Inflammatory macrophage (primary cell): ENCODE measurements at regions not wholly inside any gene's neighbourhood (a gene's known extent, or its start where the extent isn't known, plus 50 kb on each side); places are given as distances from the start of the nearest gene placed in this dataset.
"Not testable (repeated sequence)": the region's sequence is repeated elsewhere in the genome, so short reads cannot be mapped to it uniquely, and the experiment has no call there.

Experiments
- DNase-seq, 2 donors: peaks; one replicate each; pipeline ENCODE4 v3.0.0-alpha.2; 2020 to 2022

DNA sequence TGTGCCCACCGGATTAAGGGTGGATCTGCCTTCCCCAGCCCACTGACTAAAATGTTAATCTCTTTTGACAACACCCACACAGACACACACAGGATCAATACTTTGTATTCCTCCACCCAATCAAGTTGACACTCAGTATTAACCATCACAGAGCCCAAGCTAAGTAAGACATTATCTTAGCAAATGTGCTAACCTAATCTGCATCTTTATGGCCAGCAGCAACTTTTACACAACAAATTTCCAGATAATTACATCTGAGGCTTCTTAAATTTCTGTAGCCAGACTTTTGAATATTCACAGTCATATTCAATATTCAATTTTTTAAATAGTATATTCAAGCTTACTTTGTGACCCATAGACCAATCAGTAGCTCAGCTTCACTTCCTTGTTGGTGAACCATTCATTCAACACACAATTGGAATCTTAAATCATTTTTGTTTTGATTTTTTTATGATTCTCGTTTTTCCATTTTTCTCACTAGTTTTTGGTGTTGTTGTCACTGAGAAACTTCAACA is 594.2 kb downstream of the IPMK start:
- DNase-seq: no peak

- no peak for DNase-seq
Measured at GRCh38 chr10:57664815-57665214, 602.9 kb downstream of the IPMK start.

DNA sequence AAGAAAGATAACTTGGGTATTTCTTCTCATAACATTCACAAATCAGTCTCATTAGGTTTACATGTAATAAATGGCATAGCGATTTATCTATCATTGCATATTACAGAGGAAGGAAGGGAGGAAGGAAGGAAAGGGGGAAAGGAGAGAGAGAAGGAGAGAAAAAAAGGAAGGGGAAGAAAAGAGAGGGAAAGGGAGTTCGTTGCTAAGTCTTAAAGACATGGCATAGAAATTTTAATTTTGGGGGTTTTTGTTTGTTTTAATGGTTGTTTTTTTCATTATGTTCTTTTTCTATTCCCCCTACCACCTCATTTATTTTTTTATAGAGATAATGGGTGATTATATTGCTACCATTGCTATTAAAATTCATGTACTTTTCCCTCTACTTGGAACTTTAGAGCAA is 604.3 kb downstream of the IPMK start:
- no peak for DNase-seq

- DNase-seq: no peak
Measured at GRCh38 chr10:57661206-57661605, 606.5 kb downstream of the IPMK start.

- peak; percentile 47 to 63 for DNase-seq
Measured at GRCh38 chr10:57657164-57657765, 610.4 kb downstream of the IPMK start.

DNA sequence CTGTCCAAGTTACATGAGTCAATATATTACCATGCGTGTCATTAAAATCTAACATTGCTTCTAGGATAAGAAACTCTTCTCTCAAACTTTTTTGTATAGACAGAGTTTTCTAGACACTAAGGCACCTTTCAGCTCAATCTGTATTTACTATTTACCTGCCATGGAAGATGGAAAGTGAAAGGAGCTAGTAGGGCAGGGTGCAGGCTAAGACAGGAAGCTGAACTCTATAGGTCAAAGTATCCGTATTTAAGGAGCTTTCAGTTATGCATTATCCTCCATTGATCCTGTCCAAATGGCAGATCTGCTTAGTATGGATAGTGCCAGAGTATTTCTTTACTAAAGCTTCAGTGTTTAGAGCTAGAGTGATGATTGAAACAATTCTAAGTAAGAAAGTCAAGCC is 612.8 kb downstream of the IPMK start:
- DNase-seq: no peak

DNA sequence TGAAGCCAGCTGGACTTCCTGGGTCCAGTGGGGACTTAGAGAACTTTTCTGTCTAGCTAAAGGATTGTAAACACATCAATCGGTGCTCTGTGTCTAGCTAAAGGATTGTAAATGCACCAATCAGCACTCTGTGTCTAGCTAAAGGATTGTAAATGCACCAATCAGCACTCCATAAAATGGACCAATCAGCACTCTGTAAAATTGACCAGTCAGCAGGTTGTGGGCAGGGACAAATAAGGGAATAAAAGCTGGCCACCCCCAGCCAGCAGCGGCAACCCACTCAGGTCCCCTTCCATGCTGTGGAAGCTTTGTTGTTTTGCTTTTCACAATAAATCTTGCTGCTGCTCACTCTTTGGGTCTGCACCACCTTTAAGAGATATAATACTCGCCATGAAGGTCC is 622.6 kb downstream of the IPMK start:
- DNase-seq: not testable (repeated sequence)

- DNase-seq: no peak
Measured at GRCh38 chr10:57638411-57638810, 629.3 kb downstream of the IPMK start.

- DNase-seq: no peak
Measured at GRCh38 chr10:57628592-57629284, 639.0 kb downstream of the IPMK start.

DNA sequence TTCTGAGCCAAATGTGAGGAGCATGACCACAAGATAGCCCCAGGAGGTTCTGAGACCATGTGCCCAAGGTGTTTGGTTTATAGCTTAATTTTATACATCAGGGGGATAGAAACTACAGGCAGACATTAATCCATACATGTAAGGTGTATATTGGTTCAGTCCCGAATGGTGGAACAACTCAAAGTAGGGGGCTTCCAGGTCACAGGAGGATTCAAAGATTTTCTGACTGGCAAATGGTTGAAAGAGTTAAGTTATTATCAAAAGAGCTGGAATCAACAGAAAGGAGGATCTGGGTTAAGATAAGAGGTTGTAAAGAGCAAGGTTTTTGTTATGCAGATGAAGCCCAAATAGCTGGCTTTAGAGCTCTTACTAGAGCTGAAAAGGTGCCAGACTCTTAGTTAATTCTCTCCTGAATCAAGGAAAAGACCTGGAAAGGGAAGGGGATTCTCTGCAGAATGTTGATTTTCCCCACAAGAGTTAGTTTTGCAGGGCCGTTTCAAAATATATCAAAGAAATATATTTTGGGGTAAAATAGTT is 640.0 kb downstream of the IPMK start:
- DNase-seq: no peak

DNA sequence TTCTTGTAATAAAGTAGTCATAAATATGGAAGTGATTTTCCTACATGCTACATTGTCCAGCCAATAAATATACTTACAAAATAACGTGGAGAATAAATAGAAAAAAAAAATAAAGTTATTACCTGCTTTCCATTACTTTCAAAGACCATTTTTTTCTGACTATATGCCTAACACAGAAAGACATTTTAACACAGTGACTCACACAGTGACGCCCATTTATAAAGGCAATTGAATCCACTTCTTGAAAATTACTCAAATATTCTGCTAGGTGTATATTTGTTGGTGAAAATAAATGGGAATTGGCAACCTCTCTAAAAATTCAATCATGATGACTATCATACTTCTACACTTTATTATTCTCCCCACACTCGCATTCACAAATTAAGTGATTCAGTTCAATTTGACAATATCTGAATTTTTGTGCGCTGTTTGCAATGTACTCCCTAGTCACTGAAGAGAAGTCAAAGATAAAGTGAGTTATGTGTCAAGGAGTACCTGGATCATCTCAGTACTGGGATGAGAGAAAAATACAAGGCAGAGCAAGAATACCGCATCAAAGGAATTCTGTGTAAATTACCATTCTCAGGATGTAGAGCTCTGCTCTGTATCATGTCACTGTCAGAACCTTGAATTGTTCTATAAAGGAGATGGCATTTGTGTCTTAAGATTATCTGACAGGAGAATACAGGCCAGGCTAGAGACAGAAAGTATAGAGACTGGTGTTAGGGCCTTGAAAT is 642.7 kb downstream of the IPMK start:
- DNase-seq: no peak

GRCh38 chr10:57624066-57624465 is 643.6 kb downstream of the IPMK start:
- no peak for DNase-seq

DNA sequence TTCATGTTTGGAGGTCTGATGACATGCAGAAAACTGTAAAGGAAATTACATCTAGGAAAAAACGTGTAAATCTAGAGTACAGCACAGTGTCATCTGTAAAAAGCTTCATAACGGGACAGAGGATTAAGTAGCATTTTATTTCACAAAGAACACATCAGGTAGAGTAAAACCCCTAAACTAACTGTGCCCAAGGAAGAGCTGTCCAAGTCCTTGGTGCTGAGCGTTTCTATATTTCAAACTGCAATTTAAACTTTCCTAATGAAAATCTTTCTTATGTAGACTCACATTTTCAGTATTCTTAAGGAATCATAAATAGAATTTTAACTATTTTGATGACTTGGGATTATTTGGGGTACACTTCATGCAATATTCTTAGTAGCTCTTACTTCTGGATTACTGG is 646.2 kb downstream of the IPMK start:
- no peak for DNase-seq

- DNase-seq: no peak
Measured at GRCh38 chr10:57605948-57606485, 661.7 kb downstream of the IPMK start.

GRCh38 chr10:57599440-57599839 is 668.3 kb downstream of the IPMK start:
- DNase-seq: no peak

GRCh38 chr10:57593983-57594573 is 673.6 kb downstream of the IPMK start:
- DNase-seq: no peak

GRCh38 chr10:57579926-57580325 is 687.8 kb downstream of the IPMK start:
- no peak for DNase-seq

DNA sequence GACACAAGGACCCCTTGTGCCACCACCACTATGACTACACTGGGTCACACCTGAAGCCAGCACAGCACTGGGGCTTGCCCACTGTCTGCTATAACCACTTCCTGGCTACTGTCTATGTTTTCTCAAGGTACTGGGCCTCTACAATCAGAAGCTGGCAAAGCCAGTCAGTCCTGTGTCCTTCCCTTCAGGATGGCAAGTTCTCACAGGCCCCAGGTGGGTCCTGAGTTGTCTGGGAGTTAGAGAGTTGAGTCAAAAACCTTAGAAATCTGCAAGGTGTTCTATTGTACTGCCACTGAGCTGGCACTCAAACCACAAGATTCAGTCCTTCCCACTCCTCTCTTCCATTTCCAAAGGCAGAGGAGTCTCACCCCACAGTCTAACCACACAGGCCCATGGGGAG is 705.5 kb downstream of the IPMK start:
- DNase-seq: no peak

GRCh38 chr10:57551774-57552173 is 715.9 kb downstream of the IPMK start:
- DNase-seq: not testable (repeated sequence)

DNA sequence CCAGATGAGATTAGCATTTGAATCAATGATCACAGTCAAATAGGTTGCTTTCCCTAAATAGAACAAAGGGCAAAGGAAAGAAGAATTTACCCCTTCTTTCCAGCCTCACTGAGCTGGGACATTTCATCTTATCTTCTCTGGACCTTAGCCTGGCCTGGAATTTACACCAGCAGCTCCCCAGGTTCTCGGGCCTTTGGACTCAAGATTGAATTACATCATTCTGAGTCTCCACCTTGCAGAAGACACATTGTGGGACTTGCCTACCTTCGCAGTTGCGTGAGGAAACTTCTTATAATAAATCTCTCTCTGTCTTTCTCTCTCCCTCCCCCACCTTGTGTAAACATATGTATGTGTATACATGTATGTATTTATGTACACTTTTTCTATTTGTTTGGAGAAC is 732.4 kb downstream of the IPMK start:
- DNase-seq: no peak

GRCh38 chr10:57513637-57514036 is 754.1 kb downstream of the IPMK start:
- DNase-seq: no peak

- DNase-seq: no peak
Measured at GRCh38 chr10:57507788-57508187, 759.9 kb downstream of the IPMK start.
